ENCODE measurements at regions not wholly inside any gene's neighbourhood (a gene's known extent, or its start where the extent isn't known, plus 50 kb on each side); places are given as distances from the start of the nearest gene placed in this dataset.

DNA sequence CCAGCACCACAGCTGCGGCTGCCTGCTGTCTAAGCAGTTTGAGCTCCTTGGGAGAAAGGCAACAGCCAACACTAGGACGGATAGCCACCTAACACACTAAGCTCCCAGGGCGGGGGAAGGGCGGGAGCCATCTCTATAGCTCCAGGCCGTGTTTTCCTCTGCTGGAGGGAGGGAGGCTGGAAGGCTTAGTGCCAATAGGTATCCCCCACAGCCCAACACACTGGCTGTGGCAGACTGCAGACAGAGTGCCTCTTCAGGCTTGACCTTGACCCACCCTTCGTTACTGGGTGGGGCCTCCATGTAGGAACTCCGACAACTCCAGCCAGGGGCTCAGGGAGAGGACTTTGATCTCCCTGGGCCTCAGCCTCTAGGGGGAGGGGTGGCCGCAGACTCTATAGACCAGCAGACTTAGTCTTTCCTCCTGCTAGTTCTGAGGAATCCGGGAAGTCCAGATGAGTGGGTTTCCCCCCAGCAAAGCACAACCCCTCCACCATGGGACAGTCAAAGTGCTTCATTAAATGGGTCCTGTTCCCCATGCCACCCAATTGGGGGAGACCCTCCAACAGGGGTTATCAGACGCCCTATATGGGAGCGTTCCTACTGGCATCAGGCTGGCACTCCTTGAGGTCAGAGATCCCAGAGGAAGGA lies 314.4 kb upstream of the MKI67 start (continued):
- TF ChIP-seq, protein P1, sequence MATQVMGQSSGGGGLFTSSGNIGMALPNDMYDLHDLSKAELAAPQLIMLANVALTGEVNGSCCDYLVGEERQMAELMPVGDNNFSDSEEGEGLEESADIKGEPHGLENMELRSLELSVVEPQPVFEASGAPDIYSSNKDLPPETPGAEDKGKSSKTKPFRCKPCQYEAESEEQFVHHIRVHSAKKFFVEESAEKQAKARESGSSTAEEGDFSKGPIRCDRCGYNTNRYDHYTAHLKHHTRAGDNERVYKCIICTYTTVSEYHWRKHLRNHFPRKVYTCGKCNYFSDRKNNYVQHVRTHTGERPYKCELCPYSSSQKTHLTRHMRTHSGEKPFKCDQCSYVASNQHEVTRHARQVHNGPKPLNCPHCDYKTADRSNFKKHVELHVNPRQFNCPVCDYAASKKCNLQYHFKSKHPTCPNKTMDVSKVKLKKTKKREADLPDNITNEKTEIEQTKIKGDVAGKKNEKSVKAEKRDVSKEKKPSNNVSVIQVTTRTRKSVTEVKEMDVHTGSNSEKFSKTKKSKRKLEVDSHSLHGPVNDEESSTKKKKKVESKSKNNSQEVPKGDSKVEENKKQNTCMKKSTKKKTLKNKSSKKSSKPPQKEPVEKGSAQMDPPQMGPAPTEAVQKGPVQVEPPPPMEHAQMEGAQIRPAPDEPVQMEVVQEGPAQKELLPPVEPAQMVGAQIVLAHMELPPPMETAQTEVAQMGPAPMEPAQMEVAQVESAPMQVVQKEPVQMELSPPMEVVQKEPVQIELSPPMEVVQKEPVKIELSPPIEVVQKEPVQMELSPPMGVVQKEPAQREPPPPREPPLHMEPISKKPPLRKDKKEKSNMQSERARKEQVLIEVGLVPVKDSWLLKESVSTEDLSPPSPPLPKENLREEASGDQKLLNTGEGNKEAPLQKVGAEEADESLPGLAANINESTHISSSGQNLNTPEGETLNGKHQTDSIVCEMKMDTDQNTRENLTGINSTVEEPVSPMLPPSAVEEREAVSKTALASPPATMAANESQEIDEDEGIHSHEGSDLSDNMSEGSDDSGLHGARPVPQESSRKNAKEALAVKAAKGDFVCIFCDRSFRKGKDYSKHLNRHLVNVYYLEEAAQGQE (IDR thresholded peaks at IDR 0.05; ENCODE audit: low read depth), result no peak
- TF ChIP-seq FOSL1 (IDR thresholded peaks at IDR 0.05; ENCODE audit: low read depth), result no peak
- no peak for TF ChIP-seq SIN3A (IDR thresholded peaks at IDR 0.05; ENCODE audit: low read depth)
- TF ChIP-seq, protein P2, sequence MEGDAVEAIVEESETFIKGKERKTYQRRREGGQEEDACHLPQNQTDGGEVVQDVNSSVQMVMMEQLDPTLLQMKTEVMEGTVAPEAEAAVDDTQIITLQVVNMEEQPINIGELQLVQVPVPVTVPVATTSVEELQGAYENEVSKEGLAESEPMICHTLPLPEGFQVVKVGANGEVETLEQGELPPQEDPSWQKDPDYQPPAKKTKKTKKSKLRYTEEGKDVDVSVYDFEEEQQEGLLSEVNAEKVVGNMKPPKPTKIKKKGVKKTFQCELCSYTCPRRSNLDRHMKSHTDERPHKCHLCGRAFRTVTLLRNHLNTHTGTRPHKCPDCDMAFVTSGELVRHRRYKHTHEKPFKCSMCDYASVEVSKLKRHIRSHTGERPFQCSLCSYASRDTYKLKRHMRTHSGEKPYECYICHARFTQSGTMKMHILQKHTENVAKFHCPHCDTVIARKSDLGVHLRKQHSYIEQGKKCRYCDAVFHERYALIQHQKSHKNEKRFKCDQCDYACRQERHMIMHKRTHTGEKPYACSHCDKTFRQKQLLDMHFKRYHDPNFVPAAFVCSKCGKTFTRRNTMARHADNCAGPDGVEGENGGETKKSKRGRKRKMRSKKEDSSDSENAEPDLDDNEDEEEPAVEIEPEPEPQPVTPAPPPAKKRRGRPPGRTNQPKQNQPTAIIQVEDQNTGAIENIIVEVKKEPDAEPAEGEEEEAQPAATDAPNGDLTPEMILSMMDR (IDR thresholded peaks at IDR 0.05 in 2 of 3, conservative IDR thresholded peaks at IDR 0.05 in 1 of 3; ENCODE audit: borderline replicate concordance in 1 of 3, insufficient read depth in 1 of 3, low read depth in 2 of 3, low read length in 2 of 3), result no peak
- no peak for TF ChIP-seq RAD21 (IDR thresholded peaks at IDR 0.05; ENCODE audit: low read depth)

DNA sequence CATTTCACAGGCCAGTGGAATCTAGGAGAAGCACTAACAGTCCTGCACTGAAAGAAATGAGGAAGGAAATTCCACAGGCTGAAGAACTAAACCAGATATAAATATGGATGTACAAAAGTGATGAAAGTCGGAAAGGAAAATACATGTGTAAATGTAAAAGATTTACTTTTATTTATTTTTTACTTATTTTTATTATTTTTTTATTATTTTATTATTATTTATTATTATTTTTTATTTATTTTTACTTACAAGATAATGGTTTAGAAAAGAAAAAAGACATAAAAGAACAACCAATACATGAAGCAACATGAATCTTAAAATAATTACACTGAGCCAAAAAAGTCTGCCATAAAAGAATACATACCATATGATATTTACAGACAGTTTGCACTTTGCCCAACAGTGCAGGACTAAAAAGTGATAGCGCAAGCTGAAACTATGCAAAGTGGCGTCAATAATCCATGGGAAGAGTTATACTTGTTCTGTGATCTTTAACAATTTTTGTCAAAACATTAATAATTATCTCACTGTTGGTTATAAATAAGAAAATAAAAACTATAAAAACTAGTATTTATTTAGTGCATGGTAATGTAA lies 317.8 kb upstream of the MKI67 start:
- RAD21 ChIA-PET (ENCODE audit: low non-redundant PET in 1 of 2, low total read pairs in 2 of 2, uncharacterized antibody in 2 of 2, unreplicated experiment in 2 of 2), result no interaction called here
- TF ChIP-seq, protein P3, sequence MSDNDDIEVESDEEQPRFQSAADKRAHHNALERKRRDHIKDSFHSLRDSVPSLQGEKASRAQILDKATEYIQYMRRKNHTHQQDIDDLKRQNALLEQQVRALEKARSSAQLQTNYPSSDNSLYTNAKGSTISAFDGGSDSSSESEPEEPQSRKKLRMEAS (IDR thresholded peaks at IDR 0.05), result no peak
- TF ChIP-seq, protein P4, sequence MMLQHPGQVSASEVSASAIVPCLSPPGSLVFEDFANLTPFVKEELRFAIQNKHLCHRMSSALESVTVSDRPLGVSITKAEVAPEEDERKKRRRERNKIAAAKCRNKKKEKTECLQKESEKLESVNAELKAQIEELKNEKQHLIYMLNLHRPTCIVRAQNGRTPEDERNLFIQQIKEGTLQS (IDR thresholded peaks at IDR 0.05), result no peak
- TF ChIP-seq TCF7L2 (IDR thresholded peaks at IDR 0.05; ENCODE audit: borderline replicate concordance, extremely low read depth, insufficient read depth, insufficient read length) (no peak), CEBPB (IDR thresholded peaks at IDR 0.05; ENCODE audit: low read depth) (no peak), EGR1 (IDR thresholded peaks at IDR 0.05; ENCODE audit: low read depth) (no peak), ZFX (IDR thresholded peaks at IDR 0.05) (no peak)
- TF ChIP-seq, protein P2 (IDR thresholded peaks at IDR 0.05 in 2 of 3, conservative IDR thresholded peaks at IDR 0.05 in 1 of 3; ENCODE audit: borderline replicate concordance in 1 of 3, insufficient read depth in 1 of 3, low read depth in 2 of 3, low read length in 2 of 3), result no peak

More for the DNA sequence above, 317.8 kb upstream of the MKI67 start:
- CTCF ChIA-PET, result no interaction called here
- Histone ChIP-seq H2AFZ (ENCODE audit: low read depth, low read length, poor library complexity, severe bottlenecking) (no peak overlapping the region), H3K27me3 (ENCODE audit: insufficient read depth, low read length) (peaks cover 40% of the 10 kb centered on the region), H3K36me3 (ENCODE audit: control insufficient read depth in 1 of 2, insufficient read depth in 2 of 2, low read length in 2 of 2) (no peaks in the 10 kb centered on the region), H3K4me3 (replicated peaks in 1 of 2; ENCODE audit: low read depth in 1 of 2, low read length in 2 of 2) (no peak overlapping the region), H3K9me3 (ENCODE audit: control insufficient read depth in 1 of 2, insufficient read depth in 1 of 2, low read depth in 1 of 2, low read length in 2 of 2) (no peaks in the 10 kb centered on the region), H3K9ac (ENCODE audit: low read length) (no peak overlapping the region), H3K79me2 (ENCODE audit: insufficient read depth, low read length) (no peaks in the 10 kb centered on the region), H3K4me2 (ENCODE audit: low read length) (no peak overlapping the region), H3K4me1 (ENCODE audit: control insufficient read depth in 1 of 2, insufficient read depth in 2 of 2, low read length in 2 of 2) (no peaks in the 10 kb centered on the region), H3K27ac (ENCODE audit: low read depth, low read length) (no peak overlapping the region), H3K9me2 (ENCODE audit: insufficient read depth) (no peaks in the 10 kb centered on the region), H4K20me1 (ENCODE audit: insufficient read depth) (no peaks in the 10 kb centered on the region)
- BruUV-seq (replicated peaks), result no TSS peak
- DNase-seq (ENCODE audit: low read depth, low spot score) (no peak), ATAC-seq (no peak)
- intact Hi-C loops (cut with micrococcal nuclease), result no loop called here
- POLR2A ChIA-PET, result no interaction called here
